NCI-H748 treated with DMSO at 0.1 percent for 48 hours (cell line): ENCODE measurements at regions not wholly inside any gene's neighbourhood (a gene's known extent, or its start where the extent isn't known, plus 50 kb on each side); places are given as distances from the start of the nearest gene placed in this dataset.

ENCODE experiments used
- DNase-seq: peaks from one replicate; lab custom pipeline; 2025; lab: John Stamatoyannopoulos, UW

DNA sequence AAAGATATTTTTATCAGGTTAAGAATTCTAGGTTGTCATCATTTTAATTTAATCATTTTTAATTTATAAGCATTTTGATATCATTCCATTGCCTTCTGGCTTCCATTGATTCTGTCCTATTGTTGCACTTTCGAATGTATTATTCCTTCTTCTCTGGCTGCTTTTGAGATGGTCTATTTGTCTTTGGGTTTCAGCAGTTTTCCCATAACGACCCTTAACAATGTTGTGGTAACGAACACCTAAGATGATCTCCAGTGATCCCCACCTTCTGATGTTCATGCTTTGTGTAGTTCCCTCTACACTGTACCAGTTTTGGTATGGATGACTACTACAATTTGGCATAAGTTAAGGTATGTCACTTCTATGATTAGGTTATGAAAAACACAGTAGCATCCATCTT lies 59.9 kb downstream of the MINAR1 start:
- DNase-seq, result no peak

GRCh38 chr15:79494384-79494909 lies 62.3 kb downstream of the MINAR1 start:
- DNase-seq, result no peak

DNA sequence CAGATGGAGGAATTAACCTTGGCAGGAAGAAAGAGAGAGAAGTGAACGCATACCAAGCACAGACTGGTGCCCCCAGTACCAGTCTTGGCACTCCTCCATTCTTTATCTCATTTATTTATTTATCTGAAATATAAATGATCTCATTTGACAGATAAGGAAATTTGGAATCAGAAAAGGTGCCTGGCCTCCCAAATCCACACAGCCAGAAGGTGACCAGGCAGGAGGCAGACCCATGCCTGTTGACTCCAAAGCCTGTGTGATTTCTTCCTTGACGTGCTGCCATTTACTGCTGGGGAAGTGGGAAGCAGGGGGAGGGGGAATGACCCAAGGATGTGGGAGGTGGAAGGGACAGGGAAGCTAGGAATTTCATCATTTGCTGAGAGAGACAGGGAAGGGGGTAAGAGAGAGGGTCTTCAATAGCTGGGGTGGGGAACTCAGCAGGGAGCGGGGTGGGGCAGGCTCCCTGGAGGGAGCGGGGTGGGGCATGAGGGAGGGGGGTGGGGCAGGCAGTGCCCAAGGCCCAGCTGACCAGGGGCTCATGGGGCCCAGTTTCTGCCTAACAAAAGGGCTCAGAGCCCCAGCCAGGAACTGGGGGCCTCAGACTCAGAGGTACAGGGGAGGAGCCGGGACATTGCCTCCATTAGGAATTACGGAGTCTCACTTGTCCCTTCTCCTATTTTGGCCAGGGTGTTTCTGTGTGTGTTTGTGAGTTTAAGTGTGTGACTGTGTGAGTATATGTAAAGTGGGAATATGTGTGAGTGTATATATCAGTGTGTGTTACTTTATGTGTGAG lies 63.0 kb downstream of the MINAR1 start:
- no peak for DNase-seq

- DNase-seq, result no peak
These were observed 63.6 kb downstream of the MINAR1 start for GRCh38 chr15:79495775-79496174.

GRCh38 chr15:79496838-79497237 lies 64.7 kb downstream of the MINAR1 start:
- no peak for DNase-seq

- no peak for DNase-seq
These were observed 69.0 kb downstream of the MINAR1 start for GRCh38 chr15:79501086-79501485.

DNA sequence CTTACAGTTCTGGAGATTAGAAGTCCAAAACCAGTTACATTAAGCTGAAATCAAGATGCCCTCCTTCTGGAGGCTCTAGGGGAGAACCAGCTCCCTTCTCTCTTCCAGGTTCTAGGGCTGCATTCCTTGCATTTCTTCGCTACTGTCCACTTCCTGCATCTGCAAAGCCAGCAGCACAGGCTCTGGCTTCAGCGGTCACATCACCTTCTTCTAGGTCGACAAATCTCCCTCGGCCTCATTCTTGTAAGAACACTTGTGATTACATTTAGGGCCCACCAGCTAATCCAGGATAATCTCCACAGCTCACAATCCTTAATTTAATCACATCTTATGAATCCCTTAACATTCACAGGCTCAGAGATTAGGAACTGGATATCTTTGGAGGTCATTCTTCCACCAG lies 73.8 kb downstream of the MINAR1 start:
- no peak for DNase-seq

- DNase-seq, result peak; percentile 1
These were observed 80.7 kb downstream of the MINAR1 start for GRCh38 chr15:79512844-79513243.

GRCh38 chr15:79513417-79513816 lies 81.3 kb downstream of the MINAR1 start:
- DNase-seq, result no peak

DNA sequence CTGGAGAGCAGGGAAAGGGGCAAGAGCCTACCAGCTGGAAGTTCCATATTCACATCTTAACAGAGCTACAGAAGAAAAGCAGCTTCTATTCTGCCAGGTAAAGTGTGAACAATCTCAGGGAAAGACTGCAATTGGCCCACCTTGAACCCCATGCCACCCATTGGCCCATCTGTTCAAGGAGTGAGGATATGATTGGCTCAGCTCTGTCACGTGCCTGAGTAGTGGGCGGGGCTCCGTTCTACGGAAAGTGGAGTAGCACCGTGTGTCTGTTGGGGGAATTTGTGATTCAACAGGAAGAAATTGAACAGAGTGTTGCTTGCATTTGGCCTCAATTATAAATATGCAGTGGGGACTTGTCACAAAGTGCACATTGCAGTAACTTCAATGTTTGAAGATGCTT lies 81.8 kb downstream of the MINAR1 start:
- no peak for DNase-seq

GRCh38 chr15:79515300-79516027 lies 83.3 kb downstream of the MINAR1 start:
- DNase-seq, result no peak

DNA sequence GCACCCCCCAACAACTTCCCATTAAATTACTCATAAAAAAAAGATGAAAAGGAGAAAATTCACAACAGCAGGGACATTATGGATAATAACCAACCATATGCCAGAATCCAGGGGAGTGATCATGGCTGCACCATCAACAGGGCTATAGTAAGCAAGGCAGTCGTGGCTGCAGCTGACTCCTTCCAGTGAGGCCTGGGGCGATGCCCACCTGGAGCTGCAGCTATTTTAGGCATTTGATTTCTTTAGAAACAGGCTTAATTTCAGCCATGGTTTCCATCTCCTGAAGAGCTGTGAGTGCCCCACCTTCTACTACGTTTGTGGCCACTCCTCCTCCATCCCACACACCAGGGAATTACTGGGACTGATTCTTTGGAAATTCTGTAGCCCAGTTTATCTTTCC lies 84.0 kb downstream of the MINAR1 start:
- no peak for DNase-seq

DNA sequence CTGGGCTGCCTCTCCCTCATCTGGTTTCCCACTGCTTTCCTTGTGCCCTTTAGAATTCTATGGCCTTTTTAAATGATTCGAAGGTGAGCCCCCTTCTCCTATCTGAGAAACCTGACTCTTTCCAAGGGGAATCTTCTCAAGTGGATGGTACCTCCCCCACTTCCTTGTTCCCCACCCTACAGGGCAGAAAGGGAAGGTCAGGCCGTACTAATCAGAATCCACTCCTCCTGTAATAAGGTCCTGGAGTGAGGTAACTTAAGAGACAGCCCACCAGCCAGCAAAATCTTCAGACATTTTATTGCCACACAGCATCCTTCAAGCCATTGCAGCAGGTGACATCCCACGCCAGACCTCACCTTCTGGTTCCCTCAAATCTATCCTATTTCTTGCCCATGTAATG lies 84.5 kb downstream of the MINAR1 start:
- DNase-seq, result no peak

- no peak for DNase-seq
These were observed 87.5 kb downstream of the MINAR1 start for GRCh38 chr15:79519628-79520027.

GRCh38 chr15:79520654-79521053 lies 88.5 kb downstream of the MINAR1 start:
- no peak for DNase-seq

DNA sequence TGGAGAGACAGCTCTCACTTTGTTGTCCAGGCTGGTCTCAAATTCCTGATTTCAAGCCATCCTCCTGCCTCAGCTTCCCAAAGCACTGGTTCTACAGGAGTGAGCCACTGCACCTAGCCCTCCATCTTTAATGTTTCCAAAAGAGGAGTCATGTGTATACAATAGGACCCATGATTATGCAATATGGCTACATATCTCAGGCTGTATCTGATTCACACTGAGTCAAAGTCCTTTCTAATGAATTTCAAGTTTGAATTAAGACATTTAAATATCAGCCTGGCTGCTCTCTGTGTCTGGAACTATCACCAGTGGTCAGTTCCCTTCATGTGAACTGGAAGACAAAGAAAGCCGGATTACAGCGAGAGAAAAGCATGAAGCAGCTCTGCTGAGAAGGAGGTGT lies 90.5 kb downstream of the MINAR1 start:
- no peak for DNase-seq

- no peak for DNase-seq
These were observed 91.1 kb downstream of the MINAR1 start for GRCh38 chr15:79523266-79523665.

GRCh38 chr15:79524531-79524930 lies 92.4 kb downstream of the MINAR1 start:
- DNase-seq, result no peak

DNA sequence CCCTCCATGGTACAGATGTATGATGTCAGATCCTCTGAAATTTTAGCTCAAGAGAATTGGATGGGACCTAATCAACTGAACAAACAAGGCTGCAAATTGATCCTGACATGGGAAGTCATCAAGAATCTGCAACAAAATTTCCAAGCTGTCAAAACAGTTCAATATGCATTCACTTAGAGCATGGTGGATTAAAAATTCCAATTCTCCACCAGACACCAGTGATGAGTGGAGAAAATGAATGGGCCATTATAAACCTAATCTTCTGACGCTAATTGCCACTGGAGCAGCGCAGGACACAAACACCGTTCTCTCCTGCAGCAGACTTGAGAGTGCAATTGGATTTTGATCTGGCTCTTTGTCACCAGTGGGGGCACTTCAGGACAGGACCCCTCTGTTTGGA lies 94.2 kb downstream of the MINAR1 start:
- no peak for DNase-seq

DNA sequence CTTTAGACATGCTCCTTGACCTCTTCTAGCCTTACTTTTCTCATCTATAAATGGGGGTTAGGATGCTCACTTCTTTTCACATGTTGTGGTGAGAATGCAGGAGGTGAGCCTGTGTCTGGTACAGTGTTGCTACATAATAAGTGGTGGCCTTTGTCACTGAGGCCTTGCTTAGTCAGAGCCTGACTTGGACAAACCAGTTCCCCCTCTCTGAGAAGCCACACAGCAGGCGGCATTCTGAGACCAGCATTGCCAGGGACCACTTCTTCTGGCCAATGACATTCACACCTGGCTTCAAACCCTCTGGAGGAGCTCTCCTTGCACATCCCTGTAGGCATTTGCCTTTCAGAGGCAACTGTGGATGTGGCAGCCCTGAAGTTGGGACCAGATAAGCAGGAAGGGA lies 95.7 kb downstream of the MINAR1 start:
- no peak for DNase-seq

- no peak for DNase-seq
These were observed 97.1 kb downstream of the MINAR1 start for GRCh38 chr15:79529157-79529785.

- no peak for DNase-seq
These were observed 103.4 kb downstream of the MINAR1 start for GRCh38 chr15:79535536-79535935.

DNA sequence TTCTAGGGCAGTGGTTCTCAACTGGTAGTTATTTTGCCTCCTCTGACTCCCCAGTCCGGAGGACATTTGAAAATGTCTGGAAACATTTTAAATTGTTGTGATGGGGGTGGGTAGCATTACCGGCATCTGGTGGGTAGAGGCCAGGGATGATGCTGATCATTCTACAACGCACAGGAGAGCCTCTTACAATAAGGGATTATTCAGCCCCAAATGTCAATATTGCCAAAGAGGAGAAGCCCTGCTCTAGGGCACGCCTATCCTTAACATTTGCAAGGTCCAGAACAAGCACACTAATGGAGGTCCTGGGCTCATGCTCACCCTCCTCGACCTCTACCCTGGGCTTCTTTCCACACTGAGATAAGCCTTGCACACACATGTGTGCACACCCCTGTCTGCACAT lies 106.4 kb downstream of the MINAR1 start:
- no peak for DNase-seq
